GOT3 (cell line): ENCODE measurements at regions not wholly inside any gene's neighbourhood (a gene's known extent, or its start where the extent isn't known, plus 50 kb on each side); places are given as distances from the start of the nearest gene placed in this dataset.
"Not testable (repeated sequence)": the region's sequence is repeated elsewhere in the genome, so short reads cannot be mapped to it uniquely, and the experiment has no call there.

Experiments
- DNase-seq: peaks from one replicate; lab custom pipeline; 2025; ENCODE audit warnings: mixed read lengths; lab: John Stamatoyannopoulos, UW

GRCh38 chr5:121658221-121658620, 193.5 kb upstream of the FTMT start:
- DNase-seq, result no peak

GRCh38 chr5:121660142-121660541, 191.5 kb upstream of the FTMT start:
- DNase-seq, result no peak

- DNase-seq, result not testable (repeated sequence)
Observed at GRCh38 chr5:121665542-121665941, 186.1 kb upstream of the FTMT start.

- no peak for DNase-seq
Observed at GRCh38 chr5:121667292-121667691, 184.4 kb upstream of the FTMT start.

- DNase-seq, result no peak
Observed at GRCh38 chr5:121668635-121669034, 183.0 kb upstream of the FTMT start.

- DNase-seq, result no peak
Observed at GRCh38 chr5:121671624-121672023, 180.1 kb upstream of the FTMT start.

GRCh38 chr5:121675924-121676323, 175.8 kb upstream of the FTMT start:
- DNase-seq, result no peak

- DNase-seq, result no peak
Observed at GRCh38 chr5:121681229-121681855, 170.3 kb upstream of the FTMT start.

GRCh38 chr5:121688126-121688525, 163.6 kb upstream of the FTMT start:
- DNase-seq, result no peak

GRCh38 chr5:121688781-121689180, 162.9 kb upstream of the FTMT start:
- no peak for DNase-seq

- DNase-seq, result no peak
Observed at GRCh38 chr5:121691478-121691877, 160.2 kb upstream of the FTMT start.

GRCh38 chr5:121692158-121692557, 159.5 kb upstream of the FTMT start:
- DNase-seq, result no peak

- DNase-seq, result no peak
Observed at GRCh38 chr5:121693864-121694263, 157.8 kb upstream of the FTMT start.

- DNase-seq, result no peak
Observed at GRCh38 chr5:121695307-121695706, 156.4 kb upstream of the FTMT start.

- DNase-seq, result no peak
Observed at GRCh38 chr5:121698690-121699089, 153.0 kb upstream of the FTMT start.

- DNase-seq, result no peak
Observed at GRCh38 chr5:121701731-121702130, 150.0 kb upstream of the FTMT start.

GRCh38 chr5:121702682-121703081, 149.0 kb upstream of the FTMT start:
- no peak for DNase-seq

GRCh38 chr5:121704291-121704690, 147.4 kb upstream of the FTMT start:
- no peak for DNase-seq

GRCh38 chr5:121706686-121707085, 145.0 kb upstream of the FTMT start:
- no peak for DNase-seq

- no peak for DNase-seq
Observed at GRCh38 chr5:121707178-121707577, 144.5 kb upstream of the FTMT start.

- DNase-seq, result no peak
Observed at GRCh38 chr5:121711416-121711815, 140.3 kb upstream of the FTMT start.

- no peak for DNase-seq
Observed at GRCh38 chr5:121719255-121719654, 132.4 kb upstream of the FTMT start.

GRCh38 chr5:121725450-121725849, 126.2 kb upstream of the FTMT start:
- no peak for DNase-seq

- DNase-seq, result no peak
Observed at GRCh38 chr5:121726991-121727390, 124.7 kb upstream of the FTMT start.

GRCh38 chr5:121731377-121731776, 120.3 kb upstream of the FTMT start:
- no peak for DNase-seq
